Esophagus squamous epithelium (tissue), 4 donors: ENCODE measurements at regions not wholly inside any gene's neighbourhood (a gene's known extent, or its start where the extent isn't known, plus 50 kb on each side); places are given as distances from the start of the nearest gene placed in this dataset.

Source experiments
- CTCF ChIP-seq, 6 experiments: fragments of 450-650 bp in 4 of 6; fragments of 200-600 bp in 2 of 6; sonication (generic) in 2 of 6; IDR thresholded peaks; one replicate each; pipeline ENCODE4 v1.5.1; 2016 to 2019; ENCODE audit warnings: antibody characterized with exemption in 6 of 6, mild to moderate bottlenecking in 4 of 6, moderate library complexity in 4 of 6
- POLR2A ChIP-seq, 4 donors: fragments of 450-650 bp; IDR thresholded peaks; one replicate each; pipeline ENCODE4 v1.6.1; 2017; ENCODE audit warnings: antibody characterized with exemption in 4 of 4, mild to moderate bottlenecking in 4 of 4, moderate library complexity in 3 of 4

DNA sequence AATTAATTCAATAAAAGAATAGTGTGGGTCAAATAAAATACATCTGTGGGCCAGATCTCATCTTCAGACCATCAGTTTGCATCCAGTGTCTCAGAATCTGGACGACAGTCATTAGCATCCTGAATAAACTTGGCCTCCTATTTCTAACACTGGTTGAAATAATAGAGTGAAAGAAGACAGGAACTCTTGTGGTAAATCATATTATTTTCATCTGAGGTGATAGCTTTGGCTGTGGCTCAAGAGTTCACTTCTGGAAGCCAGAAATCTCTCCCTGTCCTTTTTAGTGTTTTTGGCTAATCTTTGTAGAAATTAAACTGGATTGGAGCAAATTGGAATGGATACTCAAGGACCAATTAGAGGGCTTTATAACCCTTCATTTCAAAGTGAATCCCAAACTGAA, 63.4 kb upstream of the HMHB1 start:
- TF ChIP-seq CTCF (IDR thresholded peaks at IDR 0.05) (no peak), POLR2A (IDR thresholded peaks at IDR 0.05) (no peak)
